ENCODE measurements at regions not wholly inside any gene's neighbourhood (a gene's known extent, or its start where the extent isn't known, plus 50 kb on each side); places are given as distances from the start of the nearest gene placed in this dataset.

DNA sequence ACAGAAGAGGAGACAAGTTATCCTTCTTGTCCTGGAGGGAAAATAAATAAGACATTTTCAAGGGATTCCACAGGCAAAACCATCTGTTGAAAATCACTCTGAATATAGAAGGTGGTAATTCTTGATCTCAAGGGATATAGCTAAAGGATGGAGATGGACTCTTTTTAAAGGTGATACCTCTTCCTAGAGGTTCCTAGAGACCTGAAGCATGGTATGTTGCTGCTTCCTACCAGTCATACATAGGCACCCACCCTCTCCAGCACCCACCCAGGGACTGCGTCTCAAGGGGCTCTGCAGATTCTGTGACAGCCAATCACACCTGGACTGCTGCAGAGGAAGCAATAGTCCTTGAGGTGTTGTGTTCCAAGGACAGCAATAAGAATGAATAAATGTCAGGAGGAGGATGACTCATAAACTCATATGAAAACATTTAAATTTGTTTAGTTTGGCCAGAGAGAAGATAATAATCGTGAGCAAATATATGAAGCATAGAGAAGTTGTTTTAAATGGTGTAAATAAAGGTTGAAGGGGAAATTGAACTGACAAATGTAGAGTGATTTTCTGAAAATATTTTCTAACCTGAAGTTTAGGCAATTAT is 741.6 kb upstream of the CBLB start:
- no peak for DNase-seq (ENCODE audit: low read depth in 2 of 2)

DNA sequence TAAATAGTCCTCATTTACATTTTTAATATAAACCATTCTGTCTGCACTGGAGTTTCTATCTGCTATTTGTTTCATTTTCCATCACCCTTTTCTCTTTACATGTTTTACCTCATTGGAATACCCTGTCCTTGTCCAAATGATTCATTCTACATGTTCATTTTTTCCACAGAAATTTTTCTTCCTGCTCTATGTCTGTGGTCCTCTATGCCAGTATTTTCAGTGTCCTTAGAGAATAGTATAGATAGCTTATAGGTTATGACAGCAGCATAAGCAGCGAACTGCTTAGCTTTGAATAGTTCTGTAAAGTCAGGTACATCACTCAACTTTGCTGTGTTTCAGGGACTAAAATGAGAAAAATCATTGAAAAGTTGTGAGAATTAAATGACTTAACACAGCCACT is 742.3 kb upstream of the CBLB start:
- DNase-seq (ENCODE audit: low read depth in 2 of 2), result no peak

DNA sequence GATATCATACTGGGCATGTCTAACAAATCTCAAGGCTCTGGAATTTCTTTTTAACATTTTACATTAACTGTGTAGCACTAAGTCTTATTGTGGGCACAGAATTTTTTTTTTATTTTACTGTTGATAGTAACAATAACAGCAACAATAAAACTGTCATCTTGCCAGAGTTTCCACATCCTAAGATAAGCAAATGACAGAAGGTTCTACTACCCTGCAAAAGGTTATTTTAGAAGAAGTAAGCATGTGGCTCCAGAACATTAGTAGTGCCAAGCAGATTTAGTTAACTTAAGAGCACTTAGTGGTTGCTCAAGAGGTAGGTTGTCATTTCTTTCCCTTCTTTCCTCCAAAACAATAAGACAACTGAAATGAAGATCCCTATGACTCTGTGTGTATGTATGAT is 743.0 kb upstream of the CBLB start:
- no peak for DNase-seq (ENCODE audit: low read depth in 2 of 2)

DNA sequence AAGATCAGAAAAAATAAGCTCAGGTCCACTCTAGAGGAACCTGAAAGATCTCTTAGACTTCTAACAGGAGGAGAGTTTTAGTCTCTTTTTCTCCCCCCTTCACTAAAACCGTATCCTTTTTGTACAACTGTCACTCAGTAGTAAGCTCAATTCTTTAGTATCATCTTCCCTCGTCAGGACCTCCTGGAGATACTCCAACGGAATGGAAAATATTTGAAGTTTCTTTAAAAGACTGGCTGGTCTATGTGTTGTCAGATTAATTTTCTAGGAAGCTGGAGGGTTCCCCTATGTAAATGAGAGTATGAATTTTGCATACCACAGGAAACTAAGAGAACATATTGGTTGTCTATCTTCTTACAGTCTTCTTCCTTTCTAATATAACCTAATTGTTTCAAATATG is 747.7 kb upstream of the CBLB start:
- no peak for DNase-seq (ENCODE audit: low read depth in 2 of 2)

DNA sequence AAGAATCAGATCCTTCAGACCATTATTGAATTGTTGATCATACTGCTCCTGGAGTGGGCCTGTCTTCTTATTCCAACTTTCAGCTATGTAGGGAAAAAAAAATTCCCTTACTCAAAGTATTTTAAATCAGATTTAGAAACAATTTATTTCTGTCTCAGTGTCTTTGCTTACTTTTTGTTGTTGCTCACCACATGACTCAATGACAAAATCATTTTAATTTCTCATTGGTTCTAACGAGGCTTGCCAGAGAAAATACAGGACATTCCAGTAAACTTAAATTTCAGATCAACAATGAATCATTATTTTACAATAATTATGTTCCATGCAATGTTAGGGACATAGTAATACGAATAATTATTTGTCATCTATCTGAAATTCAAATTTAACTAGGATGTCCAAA is 748.5 kb upstream of the CBLB start:
- DNase-seq (ENCODE audit: low read depth in 2 of 2), result no peak

DNA sequence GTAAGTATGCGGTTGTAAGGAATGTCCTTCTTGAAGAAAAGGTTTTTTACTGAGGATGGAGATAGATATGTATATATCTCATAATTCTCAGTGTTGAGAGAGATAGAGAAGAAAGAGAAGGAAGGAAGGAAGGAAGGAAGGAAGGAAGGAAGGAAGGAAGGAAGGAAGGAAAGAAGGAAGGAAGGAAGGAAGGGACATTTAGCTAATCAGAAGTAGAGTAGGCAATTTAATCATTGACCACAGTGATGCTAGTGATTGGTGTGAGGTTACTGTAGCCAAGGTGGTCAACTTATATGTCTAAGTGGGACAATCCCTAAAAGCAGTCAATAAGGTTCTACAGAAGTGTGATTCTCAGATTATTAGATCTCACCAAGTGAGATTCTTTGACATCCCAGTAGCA is 751.8 kb upstream of the CBLB start:
- no peak for DNase-seq (ENCODE audit: low read depth in 2 of 2)

DNA sequence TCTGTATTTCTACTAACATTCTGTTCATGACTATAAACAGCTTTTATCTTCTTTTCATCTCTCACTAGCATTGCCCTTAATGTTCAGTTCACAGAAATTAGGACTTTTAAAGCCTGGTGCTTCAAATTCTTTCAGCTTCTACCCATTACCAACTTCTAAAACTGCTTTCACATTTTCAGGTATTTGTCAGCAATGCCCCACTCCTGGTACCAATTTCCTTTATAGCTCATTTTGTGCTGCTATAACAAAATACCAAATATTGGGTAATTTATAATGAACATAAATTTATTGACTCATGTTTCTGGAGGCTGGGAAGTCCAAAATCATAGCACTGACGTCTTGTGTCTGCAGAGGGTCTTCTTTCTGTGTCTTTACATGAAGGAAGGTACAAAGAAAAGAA is 753.1 kb upstream of the CCDC54 start:
- DNase-seq (ENCODE audit: low read depth in 2 of 2), result no peak

DNA sequence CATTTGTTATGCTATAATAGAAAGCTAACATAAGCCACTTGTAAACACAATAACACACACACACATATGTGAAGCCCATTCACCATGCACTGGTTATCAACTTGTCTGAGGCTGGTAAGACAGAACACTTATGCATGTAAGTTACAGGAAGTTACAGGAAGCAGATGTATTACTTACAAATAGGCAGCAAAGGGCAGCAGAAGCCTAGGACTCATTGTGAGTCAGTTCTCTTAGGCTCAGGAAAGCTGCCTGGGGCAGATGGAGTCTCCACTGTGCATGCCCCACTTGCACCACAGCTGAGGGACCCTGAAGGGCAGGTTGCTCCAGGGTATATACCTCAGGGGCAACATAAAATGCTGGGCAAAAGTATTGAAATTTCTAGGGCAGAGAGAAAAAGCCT is 748.8 kb upstream of the CCDC54 start:
- DNase-seq (ENCODE audit: low read depth in 2 of 2), result no peak

DNA sequence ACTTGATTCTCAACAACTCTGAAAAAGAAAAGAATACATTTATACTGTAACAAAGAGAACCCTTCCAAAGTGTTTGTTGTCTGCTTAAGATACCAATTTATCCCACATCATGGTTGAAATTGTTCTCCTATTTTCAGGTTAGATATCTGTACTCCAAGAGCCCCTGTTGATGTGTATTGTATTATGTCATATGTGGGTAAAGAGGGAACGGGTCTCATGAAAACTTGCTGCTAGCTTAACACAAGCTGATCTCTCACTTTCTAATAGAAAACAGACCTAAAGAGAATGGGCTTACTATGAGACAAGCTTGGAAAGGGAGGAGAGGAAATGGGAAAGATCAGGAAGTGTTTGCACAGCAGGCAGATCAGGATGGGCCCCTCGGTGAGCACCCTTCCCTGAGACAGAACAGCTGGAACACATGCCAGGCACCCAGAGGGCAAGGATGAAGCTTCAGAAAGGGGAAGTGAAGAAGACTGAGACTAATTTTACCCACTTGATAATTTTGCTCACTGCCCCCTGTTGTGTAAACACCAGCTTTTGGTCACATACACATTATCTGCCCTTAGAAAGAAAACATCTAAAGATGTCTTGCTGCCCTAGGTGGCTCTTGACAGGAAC is 747.9 kb upstream of the CCDC54 start:
- DNase-seq (ENCODE audit: low read depth in 2 of 2), result no peak

DNA sequence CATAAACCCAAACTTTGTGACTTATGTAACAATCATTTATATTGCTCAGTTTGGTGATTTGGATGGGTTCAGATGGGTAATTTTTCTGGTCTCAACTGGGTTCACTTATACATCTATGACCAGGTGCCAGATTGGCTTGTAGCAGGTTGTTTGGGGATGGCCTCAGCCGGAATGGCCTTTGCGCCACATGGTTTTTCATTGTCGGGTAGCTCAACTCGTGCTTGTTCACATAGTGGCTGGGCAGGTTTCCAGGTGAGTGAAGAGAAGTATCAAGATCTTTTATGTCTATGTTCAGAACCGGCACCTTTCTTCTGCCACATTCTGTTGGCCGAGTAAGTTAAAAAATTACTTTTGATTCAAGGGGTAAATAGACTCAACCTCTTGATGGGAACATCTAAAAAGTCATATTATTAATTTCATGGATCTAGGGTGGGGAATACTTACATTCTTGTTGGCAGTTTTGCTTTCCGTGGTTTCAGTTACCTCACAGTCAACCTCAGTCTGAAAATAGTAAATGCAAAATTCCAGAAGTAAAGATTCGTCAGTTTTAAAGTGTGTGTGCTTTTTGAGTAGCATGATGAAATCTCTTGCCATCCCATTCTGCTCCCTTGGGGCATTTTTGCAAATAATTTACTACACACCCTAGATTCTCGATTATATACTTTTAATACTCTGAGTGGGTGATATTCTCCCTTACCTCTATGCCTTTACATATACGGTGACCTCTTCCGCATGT is 745.7 kb upstream of the CCDC54 start:
- no peak for DNase-seq (ENCODE audit: low read depth in 2 of 2)

DNA sequence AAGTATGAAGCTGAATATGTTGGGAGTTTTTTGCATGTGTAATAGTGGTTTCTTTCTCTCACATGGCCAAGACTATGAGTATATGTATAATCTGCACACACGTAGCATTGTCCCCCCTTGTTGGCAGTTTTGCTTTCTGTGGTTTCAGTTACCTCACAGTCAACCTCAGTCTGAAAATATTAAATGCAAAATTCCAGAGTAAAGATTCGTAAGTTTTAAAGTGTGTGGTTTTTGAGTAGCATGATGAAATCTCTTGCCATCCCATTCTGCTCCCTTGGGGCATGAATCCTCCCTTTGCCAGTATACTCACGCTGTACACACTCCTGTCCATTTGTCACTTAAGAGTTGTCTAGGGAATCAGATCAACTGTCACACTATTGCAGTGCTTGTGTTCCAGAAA is 742.0 kb upstream of the CCDC54 start:
- no peak for DNase-seq (ENCODE audit: low read depth in 2 of 2)

DNA sequence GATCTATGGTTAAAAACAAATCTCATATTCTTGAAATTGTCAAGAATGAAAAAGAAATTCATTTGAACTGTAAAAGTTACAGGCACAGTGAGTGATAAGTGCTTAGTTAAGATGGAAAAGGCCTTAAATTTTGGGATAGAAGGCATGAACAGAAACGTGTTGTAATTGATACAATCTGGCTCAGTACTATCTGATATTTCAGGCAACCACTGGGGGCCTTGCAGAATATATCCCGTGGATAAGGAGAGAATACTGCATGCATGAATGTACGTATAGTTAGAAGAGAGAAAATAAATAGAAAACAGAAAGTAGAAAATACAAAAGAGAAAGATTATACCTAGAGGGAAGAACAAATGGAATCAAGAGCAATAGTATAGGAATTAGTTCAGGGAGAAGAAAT is 741.4 kb upstream of the CCDC54 start:
- DNase-seq (ENCODE audit: low read depth in 2 of 2), result no peak

DNA sequence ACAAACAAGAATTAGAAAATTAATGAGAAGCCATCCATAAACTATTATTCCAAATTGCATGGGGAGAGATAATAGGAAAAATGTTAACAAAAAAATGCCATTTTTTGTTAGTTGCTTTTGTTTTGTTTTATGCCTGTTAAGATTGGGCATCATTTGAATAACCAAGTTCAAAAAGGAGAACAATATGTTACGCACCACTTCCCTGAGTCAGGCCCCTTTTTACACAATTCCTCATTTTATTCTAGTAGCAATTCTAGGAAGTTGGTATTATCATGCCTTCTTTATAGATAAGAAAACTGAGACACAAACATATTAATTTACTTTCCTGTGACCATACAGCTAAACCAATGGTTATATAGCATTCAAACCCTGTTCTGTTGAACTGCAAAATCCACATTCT is 736.9 kb upstream of the CCDC54 start:
- no peak for DNase-seq (ENCODE audit: low read depth in 2 of 2)

DNA sequence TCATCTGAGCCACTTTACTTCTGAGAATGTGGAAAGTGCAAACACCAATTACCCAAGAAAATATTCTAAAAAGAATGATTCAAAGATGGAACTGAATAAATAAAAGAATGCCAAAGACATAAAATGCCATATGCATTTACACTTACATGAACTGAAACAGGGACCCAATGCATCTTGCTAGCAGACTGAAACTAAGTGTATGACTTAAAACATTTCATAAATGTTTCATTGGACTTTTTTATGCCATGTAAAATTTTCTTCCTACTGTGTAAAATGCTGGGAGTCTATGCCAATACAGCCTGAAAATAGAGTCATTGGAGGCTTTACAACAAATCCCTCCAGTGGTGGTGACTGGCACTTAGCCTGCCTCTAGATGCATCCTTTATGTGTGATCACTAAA is 735.1 kb upstream of the CCDC54 start:
- DNase-seq (ENCODE audit: low read depth in 2 of 2), result no peak

DNA sequence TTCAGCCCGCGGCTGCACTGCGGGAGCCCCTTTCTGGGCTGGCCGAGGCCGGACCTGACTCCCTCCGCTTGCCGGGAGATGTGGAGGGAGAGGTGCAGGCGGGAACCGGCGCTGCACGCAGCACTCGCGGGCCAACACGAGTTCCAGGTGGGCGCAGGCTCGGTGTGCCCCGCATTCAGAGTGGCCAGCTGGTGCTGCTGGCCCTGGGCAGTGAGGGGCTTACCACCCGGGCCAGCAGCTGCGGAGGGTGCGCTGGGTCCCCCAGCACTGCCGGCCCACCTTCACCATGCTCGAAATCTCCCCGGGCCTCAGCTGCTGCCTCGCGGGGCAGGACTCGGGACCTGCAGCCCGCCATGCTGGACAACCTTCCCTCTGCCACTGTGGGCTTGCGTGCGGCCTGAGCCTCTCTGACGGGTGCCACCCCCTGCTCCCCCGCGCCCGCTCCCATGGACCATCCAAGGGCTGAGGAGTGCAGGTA is 733.5 kb upstream of the CCDC54 start:
- DNase-seq (ENCODE audit: low read depth in 2 of 2), result no peak

DNA sequence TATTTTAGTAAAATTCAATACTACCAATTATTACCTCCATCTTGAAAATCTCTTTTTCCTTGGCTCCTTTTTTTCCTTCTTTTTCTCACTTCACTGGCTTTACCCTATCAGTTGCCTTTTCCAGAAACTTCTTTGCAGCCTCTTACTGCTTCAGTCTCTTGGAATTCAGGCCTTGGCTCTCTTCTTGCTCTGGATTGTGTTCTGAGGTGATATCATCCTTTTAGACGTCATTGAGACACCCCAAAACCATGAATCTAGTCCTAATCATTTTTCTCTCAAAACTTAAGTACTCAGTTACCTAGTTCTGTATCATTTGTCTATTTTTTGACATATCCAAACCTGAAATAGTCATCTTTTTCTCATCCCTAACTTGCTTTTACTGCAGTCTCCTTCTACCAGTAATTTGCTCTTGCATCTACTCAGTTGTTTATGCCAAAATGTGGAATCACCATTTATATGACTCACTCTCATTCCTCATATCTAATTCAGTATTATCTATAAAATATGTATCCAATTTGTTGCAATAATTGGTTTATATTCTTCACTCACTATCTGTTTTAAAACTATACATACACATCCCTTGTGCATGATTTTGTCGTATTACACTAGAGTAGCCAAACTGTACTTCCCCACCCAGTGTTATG is 703.2 kb upstream of the CCDC54 start:
- no peak for DNase-seq (ENCODE audit: low read depth in 2 of 2)

DNA sequence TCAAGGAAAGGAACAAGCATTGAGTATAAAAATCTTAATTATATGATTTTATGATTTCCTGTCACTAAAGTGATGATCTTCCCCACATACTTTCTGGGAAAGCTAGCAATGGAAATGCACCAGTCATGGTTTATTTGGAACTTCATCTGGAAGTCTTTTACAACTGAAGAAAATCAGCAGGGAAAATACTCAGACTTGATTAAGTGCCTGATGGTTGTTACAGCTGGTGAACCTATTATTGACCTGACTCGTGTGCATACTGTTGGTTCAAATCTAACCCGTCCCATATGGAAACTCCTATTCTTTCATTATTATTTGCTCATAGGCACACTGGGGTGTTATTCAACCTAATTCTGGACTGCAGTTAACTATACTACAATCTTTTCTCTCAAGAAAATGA is 701.8 kb upstream of the CCDC54 start:
- DNase-seq (ENCODE audit: low read depth in 2 of 2), result no peak

DNA sequence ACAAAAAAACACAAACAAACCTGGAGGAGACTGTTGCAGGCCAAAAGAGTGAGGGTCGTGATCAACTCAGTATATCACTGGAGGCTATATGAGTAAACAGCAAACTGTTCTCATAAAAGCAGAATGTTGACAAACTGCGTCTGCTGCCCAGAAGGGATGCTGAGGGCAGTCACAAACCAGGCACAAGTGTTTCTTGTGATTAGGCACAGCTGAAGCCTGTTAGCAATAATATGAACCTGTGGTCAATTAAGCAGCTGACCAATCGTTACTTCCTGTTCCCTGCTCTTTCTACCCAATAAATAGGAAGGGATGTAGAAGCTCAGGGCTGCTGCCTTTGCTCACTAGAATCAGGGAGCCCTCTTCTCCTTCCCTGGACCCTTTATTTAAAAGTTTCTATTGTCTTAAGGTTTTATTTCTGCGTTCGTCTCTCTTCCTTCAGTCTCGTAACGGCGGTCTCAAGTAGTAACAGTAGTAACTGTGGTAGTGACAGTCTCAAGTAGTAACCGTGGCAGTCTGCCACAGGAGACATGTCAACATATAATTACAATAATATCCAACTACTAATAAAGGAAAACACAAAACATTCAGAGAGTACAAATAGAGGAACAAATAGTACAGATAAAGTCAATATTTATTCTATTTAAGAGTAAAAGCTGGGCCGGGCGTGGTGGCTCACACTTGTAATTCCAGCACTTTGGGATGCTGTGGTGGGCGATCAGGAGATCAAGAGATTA is 698.4 kb upstream of the CCDC54 start:
- no peak for DNase-seq (ENCODE audit: low read depth in 2 of 2)

DNA sequence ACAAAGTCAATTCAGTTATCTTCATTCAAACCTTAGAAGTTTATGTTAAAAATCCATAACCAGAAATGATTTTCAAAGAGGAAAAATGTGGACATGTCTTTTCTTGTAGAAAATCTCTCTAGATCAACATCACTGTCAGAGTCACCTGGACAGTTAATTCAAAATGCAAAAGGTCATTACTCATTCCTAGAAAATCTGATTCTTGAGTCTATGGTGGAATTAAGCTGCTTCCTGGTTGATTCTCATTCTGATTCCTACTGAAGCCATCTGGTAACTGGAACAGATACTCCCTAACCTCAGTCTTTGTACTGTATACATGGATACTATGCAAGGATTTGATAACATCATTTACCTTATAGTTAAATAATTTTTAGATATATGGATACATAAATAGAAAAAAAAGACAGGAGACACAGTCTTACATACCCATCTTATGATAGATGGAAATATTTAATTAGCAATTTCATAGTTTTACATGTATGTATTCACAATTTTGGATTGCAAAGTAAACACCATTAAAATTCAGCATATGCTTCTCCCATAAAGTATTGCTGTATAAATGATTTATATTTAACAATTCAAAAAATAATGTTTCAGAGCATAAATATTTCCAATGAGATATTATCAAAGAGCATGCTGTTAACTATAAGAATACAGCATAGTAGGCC is 693.2 kb upstream of the CCDC54 start:
- DNase-seq (ENCODE audit: low read depth in 2 of 2), result no peak

DNA sequence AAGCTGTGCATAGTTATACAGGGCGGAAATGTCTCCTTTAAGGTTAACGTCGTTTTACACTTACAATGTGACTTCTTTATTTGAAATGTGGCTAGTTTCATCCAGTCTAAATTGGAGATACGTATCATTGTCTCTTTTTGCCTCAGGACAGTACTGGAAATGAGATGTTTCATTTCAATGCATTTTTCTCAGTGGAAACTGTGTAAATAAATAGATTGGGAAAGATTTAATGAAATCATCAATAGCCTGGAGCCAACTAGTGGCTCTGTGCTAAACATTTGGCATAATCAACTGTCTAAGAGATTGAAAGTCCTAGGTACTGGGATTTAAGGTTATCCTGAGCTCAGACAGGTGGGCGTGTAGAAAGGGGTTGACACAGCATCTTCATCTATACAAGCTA is 691.5 kb upstream of the CCDC54 start:
- DNase-seq (ENCODE audit: low read depth in 2 of 2), result no peak

DNA sequence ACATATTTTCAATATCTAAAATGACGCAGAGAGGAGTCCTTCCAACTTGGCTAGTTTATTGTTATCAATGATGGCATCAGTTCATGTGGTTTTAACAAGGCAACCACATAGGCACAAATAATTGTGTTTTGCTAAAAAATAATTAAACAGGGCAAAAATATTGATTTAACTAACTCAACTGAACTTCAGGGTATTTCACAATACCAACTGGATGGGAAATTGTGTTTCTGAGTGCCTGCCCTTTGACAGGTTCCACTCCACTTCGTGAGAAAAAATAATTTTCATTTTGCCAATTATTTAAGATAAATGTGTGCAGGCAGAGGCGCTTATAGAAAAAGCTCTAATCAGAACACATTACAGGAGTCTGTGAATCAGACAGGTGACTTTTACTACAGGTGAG is 689.3 kb upstream of the CCDC54 start:
- DNase-seq (ENCODE audit: low read depth in 2 of 2), result no peak

DNA sequence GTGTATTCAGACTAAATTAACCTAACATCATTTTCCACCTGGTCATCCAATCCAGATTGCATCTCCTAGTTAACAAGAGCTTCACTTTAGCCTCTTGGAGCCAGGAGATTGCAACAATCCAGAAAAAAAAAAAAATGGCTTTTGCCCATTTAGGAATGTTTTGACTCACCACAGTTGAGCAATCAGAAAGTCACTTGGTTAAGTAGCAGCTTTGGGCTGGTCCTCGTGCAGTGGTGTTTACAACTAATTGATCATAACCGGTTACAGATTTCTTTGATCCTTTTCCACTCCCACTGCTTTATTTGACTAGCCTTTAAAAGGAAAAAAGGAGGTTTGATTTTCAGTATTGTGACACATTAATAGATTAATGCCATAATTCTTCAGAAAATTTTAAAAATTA is 688.8 kb upstream of the CCDC54 start:
- DNase-seq (ENCODE audit: low read depth in 2 of 2), result no peak
